ENCODE measurements at regions not wholly inside any gene's neighbourhood (a gene's known extent, or its start where the extent isn't known, plus 50 kb on each side); places are given as distances from the start of the nearest gene placed in this dataset.
A peak's percentile ranks its signal among the peaks of the same experiment; 100 is the strongest.
"Not testable (repeated sequence)": the region's sequence is repeated elsewhere in the genome, so short reads cannot be mapped to it uniquely, and the experiment has no call there.

DNA sequence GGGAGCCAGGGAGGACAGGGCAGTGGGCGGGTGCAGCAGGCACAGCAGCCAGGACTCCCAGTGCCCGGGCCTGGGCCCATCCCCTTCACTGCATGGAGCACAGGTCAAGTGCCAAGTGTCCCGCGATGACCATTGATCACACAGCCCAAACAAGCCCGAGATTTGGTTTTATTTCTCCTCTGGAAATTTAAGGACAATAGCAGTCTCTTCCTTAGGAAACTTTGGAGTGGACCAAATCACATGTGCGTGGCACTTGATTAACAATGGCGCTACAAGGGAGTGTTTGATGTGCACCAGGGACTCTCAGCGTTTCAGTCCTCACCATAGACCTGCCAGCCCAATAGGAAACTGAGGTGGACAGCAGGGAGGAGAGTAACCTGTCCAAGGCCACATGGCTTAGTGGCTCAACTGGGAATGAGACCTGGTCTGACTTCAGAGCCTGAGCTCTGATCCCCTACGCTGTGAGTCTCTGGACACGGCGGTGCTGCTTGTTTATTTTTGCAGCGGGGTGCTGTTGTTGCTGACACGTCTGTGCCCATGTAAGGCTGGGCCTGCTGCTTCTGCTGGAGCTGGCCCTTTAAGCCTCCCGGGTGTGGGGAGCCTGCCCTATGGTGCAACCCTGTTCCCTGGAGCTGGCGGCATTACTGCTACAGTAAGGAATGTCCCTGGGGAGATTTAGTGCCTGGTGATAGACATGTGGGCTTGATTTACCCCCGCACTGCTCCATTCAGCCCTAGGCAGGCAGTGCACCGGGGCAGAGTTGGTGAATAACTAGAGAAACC is 194.2 kb downstream of the INHBB start:
- DNase-seq, result peak; percentile 93

- no peak for DNase-seq
Observed at GRCh38 chr2:120540719-120541552, 194.7 kb upstream of the GLI2 start.

- DNase-seq, result no peak
Observed at GRCh38 chr2:120541553-120541932, 194.1 kb upstream of the GLI2 start.

DNA sequence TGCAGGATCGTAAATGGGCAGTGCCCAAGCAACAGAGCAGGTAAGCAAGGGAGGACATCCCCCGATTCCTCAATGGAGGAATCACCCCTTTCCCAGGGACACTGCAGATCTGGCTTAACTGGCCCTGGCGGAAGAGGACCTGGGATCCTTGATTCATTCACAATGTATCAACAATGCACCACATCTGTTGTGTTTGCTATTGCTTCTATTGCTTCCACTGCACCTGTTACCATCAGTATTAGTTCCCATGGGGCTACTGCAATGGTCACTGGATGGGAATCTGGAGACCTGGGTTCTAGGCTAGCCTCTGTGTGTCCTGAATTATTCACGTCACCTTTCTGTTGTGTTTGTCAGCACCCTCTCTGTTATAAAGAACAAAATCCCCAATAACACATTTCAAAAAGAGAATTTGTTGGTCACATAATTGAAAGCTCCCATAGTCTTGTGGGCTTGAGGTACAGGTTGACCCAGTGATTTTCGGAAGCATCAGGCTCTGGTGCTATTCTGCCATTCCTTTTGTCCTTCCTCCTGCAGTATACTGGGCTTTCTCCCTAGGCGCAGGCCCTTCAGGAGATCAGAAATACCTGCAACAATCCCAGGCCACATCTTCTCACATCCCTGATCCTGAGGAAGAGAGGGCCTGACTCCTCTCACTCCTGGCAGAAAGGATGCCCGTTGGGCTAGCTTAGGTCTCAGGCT is 193.5 kb upstream of the GLI2 start:
- DNase-seq, result no peak

DNA sequence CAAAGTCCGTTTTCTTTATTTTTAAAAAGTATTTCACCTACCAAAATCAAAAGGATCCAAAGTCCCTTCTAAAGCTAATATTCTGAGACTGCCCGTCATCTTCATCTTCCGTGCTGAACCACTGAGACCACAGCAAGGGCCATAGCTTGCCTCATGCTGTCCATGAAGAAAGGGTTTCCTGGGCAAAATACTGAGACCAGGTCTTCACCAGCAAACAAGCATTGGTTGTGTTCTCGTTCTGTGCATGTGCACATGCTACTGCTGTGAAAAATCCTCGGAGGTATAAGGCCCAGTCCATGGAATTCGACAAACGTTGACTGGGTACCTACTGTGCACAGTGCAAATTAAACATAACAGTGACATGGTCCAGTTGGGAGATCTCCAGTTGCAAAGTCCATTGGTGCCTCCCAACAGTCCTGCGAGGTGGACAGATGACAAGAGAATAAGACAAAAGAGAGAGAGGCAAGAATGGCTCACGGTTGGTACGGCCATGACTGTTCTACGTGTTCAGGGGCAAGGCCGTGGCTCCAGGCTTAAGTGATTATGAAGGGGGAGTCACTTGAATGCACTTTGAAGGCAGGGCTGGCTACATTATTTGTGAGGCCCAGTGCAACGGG is 192.6 kb upstream of the GLI2 start:
- DNase-seq, result no peak

GRCh38 chr2:120543899-120544298 is 191.8 kb upstream of the GLI2 start:
- no peak for DNase-seq

GRCh38 chr2:120544522-120544921 is 191.1 kb upstream of the GLI2 start:
- DNase-seq, result no peak

GRCh38 chr2:120545007-120545406 is 190.7 kb upstream of the GLI2 start:
- DNase-seq, result not testable (repeated sequence)

GRCh38 chr2:120545521-120546047 is 190.1 kb upstream of the GLI2 start:
- DNase-seq, result no peak

DNA sequence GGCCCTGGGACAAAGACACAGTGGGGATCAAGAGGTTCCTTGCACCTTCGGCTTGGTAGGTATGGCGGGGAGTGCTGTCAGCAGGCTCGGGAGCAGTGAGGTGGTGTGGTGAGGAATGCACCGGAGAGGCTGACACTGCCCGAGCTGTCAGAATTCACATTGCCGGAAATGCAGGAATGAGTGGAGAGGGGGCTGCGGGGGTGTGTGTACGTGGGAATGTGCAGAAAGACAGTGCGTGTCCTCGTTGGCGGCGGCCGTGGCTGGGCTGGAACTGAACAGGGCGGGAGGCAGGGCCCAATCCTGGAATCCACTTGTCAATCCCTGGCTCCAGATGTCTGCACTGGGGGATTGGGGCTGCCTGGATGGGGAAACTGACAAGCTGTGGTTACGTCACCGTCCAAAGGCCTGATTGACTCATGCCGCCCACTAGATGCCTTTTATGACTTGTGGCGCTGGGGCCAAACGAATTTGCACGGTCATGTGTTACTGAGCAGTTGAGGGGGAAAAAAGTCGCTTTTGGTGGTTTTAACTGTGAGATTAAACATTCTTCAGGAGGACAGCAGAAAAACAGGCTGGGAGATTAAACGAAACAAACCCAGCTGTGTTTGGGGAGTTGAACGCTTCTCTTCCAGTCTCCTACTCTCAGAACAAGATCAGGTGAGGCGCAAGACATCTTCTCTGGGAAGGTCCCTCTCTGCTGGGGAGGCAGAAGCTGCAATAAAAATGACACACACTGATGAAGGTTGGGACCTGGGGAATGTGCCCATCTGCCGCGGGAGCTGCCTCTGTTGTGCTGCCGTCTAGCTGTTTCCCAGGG is 189.4 kb upstream of the GLI2 start:
- peak; percentile 89 for DNase-seq

- no peak for DNase-seq
Observed at GRCh38 chr2:120546865-120547390, 188.7 kb upstream of the GLI2 start.

DNA sequence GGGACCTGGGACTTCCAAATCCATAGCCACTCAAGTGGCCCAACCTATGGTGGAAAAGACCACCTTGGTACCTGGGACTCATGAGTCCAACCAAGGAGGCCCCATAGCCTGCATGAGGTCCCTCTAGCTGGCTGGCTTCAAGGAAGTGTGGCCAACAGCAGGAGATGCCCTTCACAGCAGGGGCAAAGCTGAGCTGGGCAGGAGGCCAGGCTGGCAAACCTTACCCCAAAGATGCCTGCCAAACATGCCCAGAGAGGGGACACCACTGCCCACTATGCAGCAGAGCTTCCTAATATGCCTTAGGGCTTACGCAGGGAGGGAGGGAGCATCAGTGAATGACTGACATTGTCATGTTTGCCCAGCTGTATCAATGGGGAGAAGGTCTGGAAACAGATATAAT is 188.0 kb upstream of the GLI2 start:
- no peak for DNase-seq

GRCh38 chr2:120548627-120549608 is 186.8 kb upstream of the GLI2 start:
- no peak for DNase-seq

DNA sequence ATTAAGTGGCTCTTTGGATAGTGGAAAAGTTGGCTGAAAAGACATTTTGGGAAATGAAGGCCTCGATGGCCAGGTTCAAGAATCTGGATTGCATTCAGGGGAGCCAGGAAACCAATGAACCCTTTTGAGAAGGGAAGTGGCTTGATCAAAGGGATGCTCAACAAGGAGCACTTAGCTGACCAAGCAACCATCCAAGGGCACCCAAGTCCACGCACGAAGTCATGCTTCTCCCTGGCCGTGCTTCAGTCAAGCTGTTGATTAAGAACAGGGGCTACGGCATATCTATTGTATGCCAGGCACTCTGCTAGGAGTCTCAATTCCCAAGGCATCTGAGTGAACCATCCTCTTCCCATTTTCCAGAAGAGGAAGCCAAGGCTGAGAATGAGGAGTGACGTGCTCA is 185.8 kb upstream of the GLI2 start:
- DNase-seq, result no peak

GRCh38 chr2:120550282-120550681 is 185.4 kb upstream of the GLI2 start:
- DNase-seq, result no peak

GRCh38 chr2:120550893-120551446 is 184.7 kb upstream of the GLI2 start:
- DNase-seq, result no peak

- DNase-seq, result no peak
Observed at GRCh38 chr2:120551522-120551921, 184.1 kb upstream of the GLI2 start.

GRCh38 chr2:120552079-120552478 is 183.6 kb upstream of the GLI2 start:
- DNase-seq, result no peak

DNA sequence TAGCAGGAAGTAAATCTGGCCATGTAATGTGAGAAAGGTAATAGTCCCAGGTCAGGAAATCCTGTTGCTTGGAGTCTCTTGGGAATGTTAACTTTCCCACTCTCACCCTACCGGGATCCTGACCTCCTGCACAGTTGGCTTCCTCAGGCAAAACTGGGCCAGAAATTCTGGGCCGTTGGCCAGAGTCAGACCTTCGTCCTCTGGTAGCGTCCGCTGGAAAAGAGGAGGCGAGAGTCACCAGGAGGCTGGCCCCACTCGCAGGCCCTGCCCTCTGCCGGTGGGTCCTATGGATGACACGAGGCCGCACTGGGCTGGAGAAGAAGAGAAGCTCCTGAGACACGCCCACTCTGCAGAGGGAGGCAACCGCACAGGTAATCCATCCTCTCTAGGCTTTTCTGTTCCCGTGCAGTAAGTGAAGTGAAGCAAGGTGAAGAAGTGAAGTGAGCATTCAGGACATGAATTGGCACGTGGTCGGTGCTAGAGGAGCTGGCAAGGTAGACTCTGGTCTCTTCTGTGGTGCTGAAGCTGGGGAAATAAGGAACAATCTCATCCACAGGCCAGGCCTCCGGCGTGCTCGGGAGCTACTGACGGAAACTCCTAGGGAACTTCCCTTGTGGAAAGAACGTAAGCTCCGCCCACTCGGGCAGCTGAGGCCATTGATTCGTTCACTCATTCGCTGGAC is 182.7 kb upstream of the GLI2 start:
- DNase-seq, result peak; percentile 96

DNA sequence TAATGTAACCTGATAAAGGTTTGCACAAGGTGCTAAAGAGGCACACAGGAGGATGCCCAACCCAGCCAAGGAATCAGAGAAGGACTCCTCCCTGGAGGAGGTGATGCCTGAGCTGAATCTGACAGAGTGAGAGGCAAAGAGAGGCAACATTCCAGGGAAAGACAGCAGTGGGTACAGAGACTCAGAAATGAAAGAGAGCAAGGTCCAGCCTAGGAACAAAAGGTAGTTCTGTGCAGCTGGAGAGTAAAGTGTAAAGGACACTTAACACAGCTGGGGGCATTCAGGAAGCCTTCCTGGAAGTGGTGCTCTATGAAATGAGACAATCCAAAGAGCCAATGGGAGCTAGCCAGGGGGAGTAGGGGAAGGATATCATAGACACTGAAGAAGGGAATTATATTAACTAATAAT is 181.0 kb upstream of the GLI2 start:
- DNase-seq, result no peak
